DMS 273 treated with DMSO at 0.1 percent for 48 hours (cell line): ENCODE measurements at regions not wholly inside any gene's neighbourhood (a gene's known extent, or its start where the extent isn't known, plus 50 kb on each side); places are given as distances from the start of the nearest gene placed in this dataset.

Experiments used
- DNase-seq: peaks from one replicate; lab custom pipeline; 2025; lab: John Stamatoyannopoulos, UW

DNA sequence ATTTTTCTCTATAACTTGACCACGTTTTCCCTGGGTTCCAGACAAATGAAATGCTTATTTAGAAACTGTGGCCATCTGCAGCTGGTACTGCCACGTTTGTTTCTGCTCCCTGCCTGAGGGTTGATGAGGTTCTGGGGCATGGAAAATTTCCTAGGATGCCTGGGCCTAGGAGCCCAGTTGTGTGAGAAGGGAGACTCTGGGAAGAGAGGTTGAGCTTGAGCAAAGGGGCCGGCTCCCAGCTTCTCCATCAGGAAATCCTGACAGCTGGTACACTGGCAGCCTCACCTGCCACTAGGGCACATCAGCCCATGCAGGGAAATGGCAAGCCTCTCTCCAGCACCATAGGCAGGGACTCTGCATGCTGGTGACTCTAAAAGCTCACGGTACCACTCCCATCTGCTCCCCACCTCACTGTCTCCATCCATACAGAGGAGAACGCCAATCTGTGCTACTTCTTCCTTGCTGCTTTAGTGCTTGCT is 165.4 kb upstream of the PPP2R3A start:
- DNase-seq, result no peak

DNA sequence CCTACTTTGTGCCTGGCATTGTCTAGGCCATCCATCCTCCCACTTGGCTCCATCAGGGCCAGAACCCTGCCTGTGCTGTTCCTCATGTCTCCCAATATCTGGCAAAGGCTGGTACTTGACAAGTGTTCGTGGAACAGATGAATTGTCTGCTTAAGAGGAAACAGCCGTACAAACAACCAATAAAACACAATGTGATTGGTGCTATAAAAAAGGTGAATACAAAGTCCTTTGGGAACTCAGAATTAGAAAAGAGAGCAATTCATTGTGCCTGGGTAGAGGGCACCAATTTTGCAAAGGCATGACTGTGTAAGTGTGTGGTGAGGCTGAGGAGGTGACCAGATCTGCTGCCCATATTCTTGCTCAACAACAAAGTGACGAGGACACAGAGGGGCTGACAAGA is 164.5 kb upstream of the PPP2R3A start:
- DNase-seq, result no peak

DNA sequence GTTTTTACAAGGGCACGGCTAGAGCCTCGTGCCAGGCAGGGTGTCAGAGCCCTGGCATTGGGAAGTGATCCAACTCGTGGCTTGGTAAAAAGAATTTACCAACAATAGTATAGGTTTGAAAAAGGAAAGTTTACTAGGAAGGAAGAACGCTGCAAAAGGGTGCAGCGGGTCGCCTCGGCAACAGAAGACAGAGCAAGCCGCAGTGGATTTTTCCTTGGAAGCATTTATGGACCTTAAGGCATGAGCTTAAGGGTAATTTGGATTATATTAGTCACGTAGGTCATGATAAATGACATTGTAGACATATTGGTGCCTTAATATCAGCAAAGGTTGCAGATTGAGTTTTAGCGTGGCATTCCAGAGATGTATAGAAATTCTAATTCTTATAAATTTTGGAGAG is 163.4 kb upstream of the PPP2R3A start:
- no peak for DNase-seq

DNA sequence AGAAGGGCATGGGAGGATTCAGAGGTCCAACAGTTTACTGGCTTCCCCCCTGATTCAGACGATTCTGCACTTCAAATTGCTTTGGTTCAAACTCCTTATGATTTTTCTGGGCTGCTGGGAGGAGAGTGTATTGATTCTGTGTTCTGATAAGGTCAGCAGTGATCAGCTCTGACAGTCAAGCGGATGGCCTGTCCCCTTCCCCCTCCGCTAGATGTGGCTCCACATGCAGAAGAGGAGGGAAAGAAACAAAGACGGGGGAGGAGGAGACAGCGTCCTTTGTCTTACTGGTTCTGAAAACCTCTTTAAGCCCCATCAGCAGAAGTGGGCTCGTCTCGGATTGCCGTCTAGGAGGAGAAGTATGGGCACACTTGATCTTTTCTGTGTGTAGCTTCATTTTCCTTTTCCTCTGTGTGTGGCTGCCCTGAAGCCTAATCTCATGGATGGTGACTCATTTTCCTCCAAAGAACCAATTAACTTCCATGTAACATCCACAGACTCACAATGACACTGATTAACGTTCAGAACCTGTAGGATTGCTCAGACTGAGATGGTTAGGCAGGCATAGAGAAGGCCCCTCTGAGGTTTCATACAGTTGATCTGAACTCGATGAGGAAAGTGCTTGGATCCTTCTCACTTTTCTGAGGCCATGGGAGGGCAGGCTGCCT is 162.4 kb upstream of the PPP2R3A start:
- DNase-seq, result no peak

DNA sequence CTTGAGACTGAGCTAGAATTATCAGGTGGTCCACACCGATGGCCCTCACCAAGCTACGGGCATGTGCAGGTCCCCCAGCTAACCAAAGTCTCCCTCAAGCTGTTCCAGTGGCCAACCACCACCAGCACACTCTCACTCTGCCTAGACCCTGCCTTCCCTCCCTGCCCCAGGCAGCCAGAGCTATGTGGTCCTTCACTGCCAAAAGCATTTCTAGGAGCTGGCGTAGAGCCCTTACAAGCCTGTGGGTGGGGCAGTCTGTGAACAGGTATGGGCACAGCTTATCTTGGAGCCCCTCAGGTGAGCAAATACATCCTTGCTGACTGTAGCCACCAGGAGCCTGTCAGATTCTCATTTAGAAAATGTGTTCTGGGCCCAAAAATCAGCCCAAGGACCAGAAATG is 159.8 kb upstream of the PPP2R3A start:
- no peak for DNase-seq

DNA sequence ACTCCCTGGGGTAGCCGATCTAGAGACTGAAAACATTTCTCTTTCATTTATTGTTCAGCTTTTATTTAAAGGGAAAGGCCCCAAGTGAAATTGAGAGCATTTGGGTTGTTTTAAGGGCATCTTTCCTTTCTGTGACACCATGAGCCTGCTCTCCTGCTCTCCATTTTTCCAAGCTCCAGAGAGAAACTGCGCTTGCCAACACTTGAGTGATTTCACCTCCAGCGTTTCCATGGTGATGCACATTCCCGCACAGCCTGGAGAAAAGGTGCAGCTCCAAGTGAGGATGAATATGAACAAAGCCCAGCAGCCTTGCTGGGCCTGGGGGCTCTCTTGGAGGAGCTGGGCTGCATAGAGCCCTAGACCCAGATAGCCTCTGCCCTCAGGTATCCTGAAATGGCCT is 159.2 kb upstream of the PPP2R3A start:
- no peak for DNase-seq

DNA sequence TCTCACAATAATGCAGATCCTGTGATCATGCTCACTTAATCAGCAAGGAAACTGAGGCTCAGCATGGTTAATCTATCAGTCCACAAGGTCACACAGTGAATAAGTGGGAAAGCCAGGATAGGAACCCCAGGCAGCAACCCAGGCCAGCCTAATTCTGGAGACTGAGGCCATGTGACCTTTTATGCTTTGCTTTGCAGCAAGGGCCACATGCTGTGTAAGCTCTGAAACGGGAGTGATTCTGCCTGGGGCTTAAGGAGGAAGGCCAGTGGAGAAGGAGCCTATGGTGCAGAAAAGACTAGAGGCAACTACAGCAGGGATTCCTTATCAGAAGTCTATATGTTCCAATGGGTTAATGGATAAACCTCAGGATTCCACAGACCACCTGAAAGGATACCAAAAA is 157.6 kb upstream of the PPP2R3A start:
- DNase-seq, result no peak

DNA sequence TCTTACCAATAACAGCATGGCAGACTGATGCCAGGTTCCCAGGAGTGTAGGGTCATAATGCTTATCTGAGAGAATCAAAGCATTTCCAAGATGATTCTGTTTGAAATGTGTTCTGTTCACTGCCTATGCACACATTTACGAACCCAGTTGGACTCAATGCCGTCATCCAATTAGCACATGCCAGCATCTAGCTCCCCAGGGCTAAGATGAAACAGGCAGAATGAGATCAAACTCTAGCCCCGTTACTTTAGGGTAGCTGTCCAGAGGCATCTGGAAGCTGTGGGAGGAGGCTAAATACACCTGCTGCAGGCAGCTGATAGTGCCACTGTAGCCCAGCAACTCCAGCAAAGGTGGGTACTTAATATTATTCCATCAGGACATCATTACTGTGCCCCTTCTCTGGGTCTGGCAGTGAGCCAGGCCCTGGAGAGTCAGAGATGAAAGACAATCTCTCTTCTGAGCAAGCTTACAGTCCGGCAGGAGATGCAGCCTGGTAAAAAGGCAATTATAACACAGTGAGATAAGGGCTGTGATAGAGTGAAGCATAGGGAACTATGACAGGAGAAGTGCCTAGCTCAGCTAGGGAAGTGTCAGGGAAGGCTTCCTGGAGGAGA is 156.4 kb upstream of the PPP2R3A start:
- no peak for DNase-seq

DNA sequence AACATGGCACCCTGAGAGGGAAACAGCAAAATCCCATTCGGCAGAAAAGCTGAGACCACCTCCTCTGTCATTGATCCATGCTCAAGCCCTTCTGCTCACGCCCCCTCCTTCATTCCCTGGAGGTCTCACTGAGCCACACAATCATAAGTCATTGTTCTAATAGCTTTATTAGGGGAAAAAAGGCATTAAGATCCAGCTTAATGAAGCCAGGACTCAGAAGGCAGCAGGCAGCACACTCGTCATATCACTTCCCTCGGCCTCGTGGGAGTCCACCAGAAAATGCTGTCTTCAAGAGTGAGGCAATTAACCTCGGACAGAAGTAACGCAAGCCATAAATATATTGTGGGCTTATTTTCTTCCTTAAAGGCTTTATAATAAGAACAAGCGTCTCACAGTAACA is 153.9 kb upstream of the PPP2R3A start:
- DNase-seq, result no peak

DNA sequence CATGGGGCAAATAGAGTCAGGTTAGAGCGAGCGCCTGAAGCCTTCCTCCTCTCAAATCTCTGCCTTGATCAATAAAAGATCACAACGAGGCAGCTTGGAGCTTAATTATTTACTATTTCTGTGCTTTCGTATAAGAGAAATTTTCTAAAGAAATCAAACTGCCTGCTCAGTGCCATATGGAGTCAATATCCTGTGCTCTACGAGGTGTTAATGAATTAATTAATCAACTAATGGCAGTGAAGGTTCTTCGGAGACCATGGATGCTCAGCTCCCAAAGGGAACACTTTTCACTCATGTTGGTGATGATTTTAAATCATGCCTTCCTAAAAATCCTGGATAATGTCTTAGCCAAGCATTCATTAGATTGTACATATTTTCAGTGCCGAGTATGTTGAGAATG is 153.5 kb upstream of the PPP2R3A start:
- no peak for DNase-seq

DNA sequence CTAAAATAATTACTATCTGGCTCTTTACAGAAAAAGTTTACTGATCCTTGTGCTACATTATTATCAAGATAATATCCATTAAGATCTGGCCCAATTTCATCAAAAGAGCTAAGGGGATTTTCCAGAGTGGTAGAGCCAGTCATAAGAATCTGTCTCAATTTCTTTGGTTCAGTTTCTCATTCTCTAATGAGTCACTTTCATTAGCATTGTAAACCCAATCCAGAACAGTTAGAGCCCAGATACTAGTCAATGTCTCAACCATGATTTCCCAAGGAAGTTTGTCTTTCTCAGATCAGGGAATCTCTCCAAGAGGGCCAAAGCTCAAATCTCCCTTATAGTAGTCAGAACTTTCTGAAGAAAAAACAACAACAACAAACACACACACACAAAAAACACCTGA is 131.1 kb upstream of the PPP2R3A start:
- DNase-seq, result no peak

DNA sequence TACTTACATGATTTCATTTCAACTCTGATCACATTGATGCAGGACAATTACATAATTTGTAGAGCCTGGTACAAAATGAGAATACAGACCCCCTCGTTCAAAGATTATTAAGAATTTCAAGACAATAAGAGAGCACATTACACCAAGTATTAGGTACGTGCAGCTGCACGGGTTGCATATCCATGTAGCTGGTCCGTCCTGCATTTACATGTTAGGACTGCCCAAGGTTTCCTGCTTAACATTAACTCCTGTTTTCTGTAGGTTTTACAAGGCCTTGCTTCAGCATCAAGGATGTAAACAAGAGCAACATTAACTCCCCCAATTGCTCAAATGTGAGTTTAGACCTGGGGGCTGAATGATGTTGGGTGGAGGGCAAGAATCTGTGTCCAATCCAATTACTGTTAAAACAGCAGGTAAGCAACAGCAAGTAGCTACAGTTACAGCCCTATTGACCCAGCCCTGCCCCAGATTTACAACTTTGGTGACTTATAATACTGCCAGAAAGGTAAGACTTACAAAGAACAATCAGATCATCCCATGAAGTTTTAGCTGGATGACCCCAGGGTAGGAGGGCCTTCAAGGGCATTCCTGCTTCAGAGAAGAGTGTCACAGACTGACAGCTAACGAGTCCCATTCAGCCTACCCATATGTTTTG is 127.4 kb upstream of the PPP2R3A start:
- DNase-seq, result no peak

DNA sequence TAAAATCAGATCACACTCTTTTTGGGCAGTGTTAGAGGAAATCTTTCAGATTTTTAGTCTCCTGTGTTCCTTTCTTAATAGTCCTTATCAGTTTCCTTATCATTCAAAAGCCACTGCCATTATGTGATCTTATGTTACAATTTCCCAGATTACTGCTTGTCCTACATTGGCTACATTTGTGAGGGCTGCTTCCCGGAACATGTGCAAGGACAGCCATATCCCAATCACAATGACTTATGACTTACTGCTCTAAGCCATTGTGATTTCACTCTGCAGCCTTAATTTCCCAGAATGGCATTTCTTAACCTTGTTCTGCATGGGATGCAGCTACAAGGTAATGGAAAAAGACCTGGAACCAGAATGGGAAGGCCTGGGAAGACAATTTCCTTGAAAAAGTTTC is 125.1 kb upstream of the PPP2R3A start:
- no peak for DNase-seq

DNA sequence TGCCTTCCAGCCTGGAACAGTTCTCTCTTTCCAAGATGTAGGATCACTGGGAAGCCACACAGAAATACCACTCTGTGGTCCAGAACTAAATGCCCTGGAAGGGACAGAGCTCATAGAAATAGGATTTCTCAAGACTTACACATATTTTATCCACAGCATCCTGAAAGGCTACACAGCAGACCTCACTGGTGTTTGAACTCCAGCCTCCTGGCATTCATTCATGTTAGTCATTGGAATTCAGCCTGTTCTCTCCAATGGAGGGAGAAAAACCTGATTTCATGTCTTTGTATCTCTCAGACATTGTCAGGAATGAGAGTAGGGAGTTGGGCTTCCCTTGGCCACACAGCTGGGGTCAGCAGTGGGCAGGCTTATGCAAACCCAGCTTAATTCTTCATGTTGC is 121.1 kb upstream of the PPP2R3A start:
- DNase-seq, result no peak

DNA sequence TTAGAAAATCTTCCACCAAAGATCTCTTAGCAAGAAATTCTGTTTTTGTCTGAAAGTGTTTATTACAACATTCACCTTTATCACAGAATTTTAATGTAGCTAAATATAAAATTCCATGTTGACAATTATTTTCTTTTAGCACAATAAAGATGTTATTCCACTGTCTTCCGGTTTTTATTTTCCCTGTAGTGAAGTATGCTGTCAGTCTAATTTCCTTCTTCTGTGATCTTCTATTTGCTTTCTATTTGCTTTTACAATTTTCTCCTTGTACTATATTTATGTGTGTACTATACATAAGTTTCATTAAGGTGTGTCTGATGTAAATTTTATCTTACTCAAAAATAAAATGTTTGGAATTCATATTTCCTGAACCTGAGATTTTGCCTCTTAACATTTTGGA is 117.5 kb upstream of the PPP2R3A start:
- DNase-seq, result no peak

DNA sequence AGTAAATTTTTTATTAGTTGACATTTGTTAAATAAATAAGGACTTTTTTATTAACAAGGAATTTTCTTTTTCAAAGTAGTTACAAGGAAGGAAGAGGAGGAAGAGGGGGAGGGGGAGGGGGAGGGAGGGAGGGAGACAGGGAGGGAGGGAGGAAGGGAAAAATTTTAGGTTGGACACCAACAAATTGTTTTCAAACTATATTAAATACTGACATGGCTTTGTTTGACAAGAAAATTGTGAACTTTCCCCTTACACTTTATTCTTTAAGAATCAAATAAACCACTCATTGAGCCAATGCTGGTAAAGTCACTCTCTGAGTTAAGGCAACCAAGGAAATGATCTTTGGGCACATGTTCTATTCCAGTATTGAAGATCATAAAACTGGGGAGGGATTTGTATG is 115.7 kb upstream of the PPP2R3A start:
- no peak for DNase-seq

DNA sequence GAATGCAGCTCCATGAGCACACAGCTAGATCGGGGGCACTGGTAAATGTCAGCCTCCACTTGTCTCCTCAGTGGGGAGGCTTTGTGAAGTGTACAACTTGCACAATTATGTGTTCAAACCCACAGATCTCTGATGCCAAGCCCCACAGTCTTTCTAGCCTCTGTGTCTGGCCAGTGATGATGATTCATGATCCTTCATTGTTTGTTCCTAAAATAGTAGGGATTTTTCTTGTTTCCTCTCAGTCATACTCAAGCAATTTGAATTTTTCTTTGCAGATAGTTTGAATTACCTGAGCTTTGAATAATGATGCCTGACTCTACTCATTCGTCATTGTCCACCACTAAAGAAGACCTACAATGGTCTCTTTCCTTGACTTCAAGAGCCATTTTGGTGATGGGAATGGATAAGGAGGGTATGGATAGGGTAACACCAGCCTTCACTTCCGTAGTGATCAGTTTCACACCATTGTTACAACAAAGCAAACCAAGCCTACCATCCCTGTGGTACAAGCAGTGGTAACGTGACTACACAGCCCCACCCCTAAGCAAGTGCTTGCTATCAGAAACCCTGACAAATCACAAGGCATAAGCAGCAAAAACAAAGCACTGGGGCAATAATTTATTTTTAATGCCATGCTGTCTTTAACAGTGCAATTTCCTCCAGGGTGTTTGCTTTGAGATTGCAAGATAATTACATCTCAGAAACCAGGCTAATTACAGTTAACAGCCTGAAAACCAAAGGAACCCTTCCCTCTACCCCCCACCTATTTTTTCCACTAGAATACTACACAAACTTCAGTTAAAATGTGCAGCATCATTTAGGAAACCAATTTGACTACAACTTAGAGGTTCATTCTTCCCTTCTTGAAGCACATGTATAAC is 114.1 kb upstream of the PPP2R3A start:
- no peak for DNase-seq

DNA sequence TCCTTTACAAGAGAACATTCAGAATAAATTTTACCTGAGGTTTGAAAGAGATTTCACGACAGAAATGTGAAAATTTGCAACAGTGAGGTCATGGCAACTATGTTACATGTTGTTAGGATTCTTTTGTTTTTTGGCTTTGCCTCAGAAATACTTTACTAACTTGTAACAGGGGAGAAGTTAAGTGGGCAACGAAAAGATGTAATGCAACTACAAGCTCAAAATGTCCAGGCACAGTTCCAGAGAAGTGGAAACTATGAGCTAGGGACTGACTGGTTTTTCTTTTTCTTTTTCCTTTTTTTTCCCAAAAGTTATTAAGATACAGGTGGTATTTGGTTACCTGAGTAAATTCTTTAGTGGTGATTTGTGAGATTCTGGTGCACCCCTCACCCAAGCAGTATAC is 111.5 kb upstream of the PPP2R3A start:
- no peak for DNase-seq

DNA sequence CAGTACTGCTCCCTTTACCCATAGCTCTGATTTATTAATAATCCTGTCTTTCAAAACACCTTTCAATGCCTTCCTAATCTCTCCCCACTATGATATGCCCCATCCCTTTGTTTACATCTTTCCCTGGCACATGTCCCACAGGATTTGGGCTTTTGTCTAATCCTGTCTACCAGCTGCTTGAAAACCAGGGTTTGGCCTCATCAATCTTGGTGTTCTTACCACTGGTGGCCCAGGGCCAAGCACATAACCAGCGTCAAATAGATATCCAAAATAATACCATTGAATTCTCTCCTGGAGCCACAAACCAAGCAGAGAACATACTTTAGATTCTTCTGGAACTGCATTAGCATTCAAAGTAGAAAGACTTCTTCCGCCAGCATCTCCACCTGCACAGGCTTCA is 104.8 kb upstream of the PPP2R3A start:
- DNase-seq, result no peak

DNA sequence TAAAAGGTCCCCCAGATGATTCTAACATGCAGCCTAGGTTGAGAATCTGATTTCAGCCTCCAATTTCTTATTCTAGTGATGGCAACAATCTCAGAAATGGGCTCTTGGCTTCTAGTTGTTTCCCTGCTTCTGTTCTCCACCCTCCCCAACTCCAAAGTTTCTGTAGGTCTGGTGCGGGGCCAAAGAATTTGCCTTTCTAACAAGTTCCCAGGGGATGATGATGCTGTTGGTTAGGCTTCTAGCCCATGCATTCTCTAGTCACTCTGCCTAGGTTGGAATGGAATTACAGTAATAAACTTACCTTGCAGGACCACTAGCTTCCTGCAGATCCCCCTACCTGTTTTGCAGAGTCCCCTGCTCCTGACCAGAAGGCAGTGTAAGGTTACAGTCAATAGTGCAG is 103.2 kb upstream of the PPP2R3A start:
- no peak for DNase-seq

DNA sequence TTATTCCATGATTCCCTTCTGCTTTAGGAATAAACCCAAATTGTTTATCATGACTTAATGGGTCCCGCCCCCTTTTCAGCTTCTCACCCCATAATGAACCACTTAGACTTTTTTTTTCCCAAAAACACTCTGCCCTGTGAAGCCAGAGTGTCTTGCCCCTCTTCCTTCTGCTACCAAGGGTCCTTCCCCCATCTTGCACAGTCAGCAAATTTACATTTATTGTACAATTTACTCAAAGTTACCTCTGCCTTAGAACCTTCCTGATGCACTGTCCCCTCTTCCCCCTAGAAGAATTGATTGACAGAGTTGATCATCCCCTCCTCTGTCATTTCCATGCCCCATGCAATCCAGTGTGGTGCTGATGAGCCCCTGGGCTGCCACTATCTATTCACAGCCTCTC is 101.5 kb upstream of the PPP2R3A start:
- no peak for DNase-seq

DNA sequence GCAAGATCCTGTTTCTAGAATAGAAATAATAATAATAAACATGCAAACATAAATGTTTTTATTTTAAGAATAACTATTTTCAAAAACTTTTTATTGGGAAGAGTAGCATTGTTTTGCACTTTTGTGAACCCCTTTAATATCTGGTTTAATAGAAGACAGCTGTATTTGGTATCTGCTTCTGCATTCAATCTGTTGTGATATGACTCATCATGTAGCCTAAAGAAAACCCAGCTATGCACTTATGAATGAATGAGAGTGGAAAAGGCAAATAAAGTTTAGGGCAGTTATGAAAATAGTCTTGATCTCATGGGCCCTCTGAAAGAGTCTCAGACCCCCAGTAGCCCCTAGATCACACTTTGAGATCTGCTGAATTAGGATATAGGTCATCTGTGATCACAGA is 100.4 kb upstream of the PPP2R3A start:
- no peak for DNase-seq

DNA sequence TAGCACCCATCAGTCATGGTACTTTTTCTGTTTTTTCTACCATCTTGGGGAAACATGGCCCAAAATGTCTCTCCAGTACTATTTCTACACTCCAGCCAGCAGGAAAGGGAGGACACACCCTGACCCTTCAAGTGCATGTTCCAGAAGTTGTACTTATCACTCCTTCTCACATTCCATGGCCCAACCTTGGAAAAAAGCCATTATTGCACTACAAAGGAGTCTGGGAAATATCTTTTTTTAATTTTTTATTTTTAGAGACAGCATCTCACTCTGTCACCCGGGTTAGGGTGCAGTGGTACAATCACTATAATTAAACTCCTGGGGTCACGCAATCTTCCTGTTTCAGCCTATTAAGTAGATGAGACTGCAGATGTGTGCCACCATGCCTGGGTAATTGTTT is 100.0 kb upstream of the PPP2R3A start:
- DNase-seq, result no peak
